A673 (cell line): ENCODE measurements at regions not wholly inside any gene's neighbourhood (a gene's known extent, or its start where the extent isn't known, plus 50 kb on each side); places are given as distances from the start of the nearest gene placed in this dataset.

Experiments used
- CTCF ChIP-seq: fragments of 300-800, 200-600 bp; sonication (generic); conservative IDR thresholded peaks from 2 replicates; pipeline ENCODE4 v1.5.1; 2017; ENCODE audit warnings: low read depth, mild to moderate bottlenecking, antibody characterized with exemption, low read length, moderate library complexity, mixed read lengths
- EZH2 ChIP-seq: fragments of 200-600 bp; sonication (generic); IDR thresholded peaks from 2 replicates; pipeline ENCODE4 v1.6.1; 2017; ENCODE audit warnings: borderline replicate concordance, low read depth, mild to moderate bottlenecking, mixed read lengths, antibody characterized with exemption, low read length; ENCODE audit not compliant: poor library complexity, severe bottlenecking

GRCh38 chr2:19114126-19114525 is 244.3 kb downstream of the OSR1 start:
- TF ChIP-seq CTCF (no peak), EZH2 (no peak)
